HG02610 (cell line): ENCODE measurements at regions not wholly inside any gene's neighbourhood (a gene's known extent, or its start where the extent isn't known, plus 50 kb on each side); places are given as distances from the start of the nearest gene placed in this dataset.

Experiments used
- ATAC-seq: cut with Tn5 transposase; IDR thresholded peaks from one replicate; pipeline ENCODE4 v1.9.1; 2021; ENCODE audit warnings: mild to moderate bottlenecking, moderate library complexity; ENCODE audit not compliant: unreplicated experiment

DNA sequence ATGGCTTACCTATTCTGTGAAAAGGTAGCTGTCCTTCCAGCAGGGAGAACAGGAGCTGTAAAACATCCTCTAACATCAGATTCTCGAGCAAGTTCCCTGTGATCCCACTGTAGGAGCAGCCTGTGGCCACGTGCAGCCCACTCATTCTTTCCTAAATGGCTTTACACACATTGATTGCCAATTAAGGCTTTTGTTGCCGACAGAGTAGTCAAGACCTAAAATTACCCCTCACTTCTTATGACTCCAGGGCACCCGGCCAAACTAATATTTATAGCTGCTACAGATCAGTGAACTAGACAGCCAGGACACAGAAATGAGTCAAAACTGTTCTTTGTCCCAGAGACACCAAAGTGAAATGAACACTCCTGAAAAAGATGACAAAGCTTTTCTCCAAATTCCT is 832.1 kb downstream of the SORCS3 start:
- no peak for ATAC-seq

DNA sequence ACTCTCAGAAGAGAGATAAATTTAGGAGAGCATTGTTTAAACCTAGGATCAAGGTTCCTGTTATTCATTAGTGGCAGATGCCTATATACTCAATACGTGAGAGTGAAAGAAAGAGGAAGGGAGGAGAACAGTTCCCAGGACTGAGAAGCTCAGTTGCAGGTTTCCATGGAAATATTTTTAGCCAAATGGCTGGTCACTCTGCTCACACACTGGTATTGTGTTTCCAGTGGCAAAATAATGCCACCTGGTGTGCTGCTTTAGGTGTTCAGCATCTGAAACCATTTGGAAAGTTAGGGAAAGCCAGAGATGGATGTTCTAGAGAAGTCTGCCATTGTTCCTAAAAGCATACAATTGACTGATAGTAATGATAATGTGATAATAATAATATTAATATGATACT is 827.7 kb downstream of the SORCS3 start:
- ATAC-seq: no peak

GRCh38 chr10:105466521-105466920 is 825.4 kb downstream of the SORCS3 start:
- no peak for ATAC-seq

- ATAC-seq: no peak
These were observed 793.9 kb downstream of the SORCS3 start for GRCh38 chr10:105434970-105435369.

DNA sequence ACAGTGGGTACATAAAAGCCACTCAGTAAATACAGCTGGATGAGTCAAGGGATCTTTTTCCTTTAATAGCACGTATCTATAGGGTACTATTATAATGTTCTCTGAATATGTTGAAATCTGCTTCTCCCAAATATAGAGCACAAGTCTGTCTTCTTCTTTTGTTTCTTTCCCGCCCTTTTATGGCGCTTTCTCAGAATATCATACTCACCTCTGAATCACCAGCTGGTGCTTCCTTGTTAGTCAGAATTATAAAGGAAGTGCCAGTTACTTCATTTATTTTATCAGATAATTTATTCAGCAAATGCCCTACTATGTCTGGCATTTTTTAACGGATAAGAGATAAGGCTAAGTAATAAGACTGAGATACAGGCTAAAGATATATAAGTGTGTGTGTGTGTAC is 772.9 kb downstream of the SORCS3 start:
- no peak for ATAC-seq

- ATAC-seq: no peak
These were observed 768.3 kb downstream of the SORCS3 start for GRCh38 chr10:105409370-105409769.

DNA sequence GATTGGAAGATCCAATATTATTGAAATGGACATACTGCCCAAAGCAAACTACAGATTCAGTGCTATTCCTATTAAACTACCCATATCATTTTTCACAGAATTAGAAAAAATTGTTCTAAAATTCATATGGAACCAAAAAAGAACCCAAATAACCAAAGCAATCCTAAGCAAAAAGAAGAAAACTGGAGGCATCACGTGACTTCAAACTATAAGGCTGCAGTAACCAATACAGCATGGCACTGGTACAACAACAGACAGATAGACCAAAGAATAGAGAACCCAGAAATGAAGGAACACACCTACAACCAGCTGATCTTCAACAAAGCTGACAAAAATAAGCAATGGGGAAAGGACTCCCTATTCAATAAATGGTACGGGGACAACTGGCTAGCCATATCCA is 765.4 kb downstream of the SORCS3 start:
- no peak for ATAC-seq

DNA sequence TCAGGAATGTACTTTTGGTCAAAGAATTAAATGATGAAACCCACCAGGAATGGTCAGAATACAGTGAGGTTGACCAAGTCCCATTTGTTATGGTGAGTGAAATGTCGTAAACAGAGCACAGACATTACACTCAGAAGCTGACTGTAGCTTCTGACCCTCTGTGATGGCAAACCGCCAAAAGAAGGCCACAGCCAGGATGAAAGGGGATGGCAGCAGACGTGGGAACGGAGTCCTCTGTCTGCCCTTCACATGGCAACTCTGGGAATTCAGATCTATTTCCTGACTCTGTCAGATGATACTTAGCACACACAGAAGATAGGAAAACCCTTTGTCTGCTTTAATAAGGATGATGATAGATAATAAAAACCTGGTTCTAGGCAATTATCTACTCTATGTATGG is 757.1 kb downstream of the SORCS3 start:
- ATAC-seq: no peak

- ATAC-seq: no peak
These were observed 750.7 kb downstream of the SORCS3 start for GRCh38 chr10:105391670-105392351.

DNA sequence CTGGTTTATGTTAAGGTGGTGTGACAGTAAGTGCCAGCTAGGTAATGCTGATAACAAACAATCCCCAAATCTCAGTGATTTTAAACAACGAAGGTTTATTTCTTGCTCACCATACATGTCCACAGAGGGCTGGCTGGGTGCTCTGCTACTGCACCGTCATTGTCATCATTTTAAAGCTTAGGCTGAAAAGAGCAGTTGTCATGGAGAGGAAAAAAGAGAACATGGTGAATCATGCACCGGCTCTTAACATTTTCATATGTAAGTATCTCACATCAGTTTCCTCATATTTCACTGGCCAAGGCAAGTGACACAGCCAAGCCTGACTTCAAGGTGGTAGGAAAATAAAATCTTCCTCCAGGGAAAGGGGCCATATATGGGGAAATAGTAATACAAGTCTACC is 746.9 kb downstream of the SORCS3 start:
- ATAC-seq: no peak

DNA sequence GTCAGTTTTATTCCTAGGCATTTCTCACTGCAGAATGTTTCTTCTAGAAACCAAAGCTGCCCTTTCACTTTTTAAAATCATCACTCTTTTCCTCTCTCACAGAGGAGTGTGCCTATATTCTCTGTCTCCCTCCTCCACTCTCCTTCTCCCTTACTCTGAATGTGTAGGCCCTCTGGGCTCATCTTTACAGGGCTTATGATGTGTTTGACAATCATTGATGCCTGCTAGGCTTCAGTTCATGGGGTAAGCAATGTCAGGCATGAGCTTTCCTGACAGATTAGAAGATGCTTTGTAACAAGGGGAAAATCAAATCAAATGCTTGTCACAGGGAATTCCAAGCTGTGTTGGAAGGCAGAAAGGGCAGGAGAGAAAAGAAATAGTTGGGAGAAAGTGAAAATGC is 742.9 kb downstream of the SORCS3 start:
- ATAC-seq: no peak

- ATAC-seq: no peak
These were observed 729.6 kb downstream of the SORCS3 start for GRCh38 chr10:105370692-105371091.

GRCh38 chr10:105359708-105360107 is 718.6 kb downstream of the SORCS3 start:
- ATAC-seq: no peak

GRCh38 chr10:105358911-105359310 is 717.8 kb downstream of the SORCS3 start:
- no peak for ATAC-seq

DNA sequence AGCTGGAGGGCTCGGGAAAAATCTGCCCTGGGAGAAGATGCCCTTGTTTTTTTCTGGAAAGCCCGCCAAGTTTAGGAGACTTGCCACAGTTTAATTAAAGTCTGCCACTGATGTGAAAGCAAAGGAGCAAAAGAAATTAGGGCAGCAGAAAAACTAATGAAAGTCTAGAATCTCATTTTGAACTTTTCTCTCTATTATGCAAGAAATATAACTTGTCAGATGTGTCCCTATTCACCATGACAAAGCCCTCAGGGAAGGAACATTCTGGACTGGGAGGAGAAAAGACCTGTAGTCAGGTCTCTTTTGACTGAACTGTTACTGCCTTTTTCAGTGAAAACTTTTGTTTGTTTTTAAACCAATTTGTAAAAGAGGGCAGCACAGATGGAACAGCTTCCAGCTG is 715.5 kb downstream of the SORCS3 start:
- ATAC-seq: no peak

GRCh38 chr10:105354010-105354409 is 712.9 kb downstream of the SORCS3 start:
- no peak for ATAC-seq

GRCh38 chr10:105352827-105353226 is 711.7 kb downstream of the SORCS3 start:
- no peak for ATAC-seq

DNA sequence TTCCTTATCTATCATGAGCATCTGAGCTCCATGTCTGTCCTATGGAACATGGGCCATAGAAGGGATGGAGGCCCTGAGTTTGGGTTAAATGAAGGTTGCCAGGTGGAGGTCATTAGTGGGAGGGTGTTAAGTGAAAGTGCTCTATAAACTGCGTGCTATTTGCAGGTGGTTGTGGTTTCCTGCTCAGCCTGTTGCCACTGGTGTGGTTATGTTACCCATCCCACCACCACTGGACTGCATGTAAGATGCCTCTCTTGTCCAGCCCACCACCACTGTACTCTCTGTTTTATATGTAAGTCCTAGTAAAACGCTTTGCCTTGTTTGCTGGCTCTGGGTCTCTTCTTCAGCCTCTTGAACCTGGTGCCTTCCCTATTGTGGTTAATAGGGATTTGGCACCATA is 711.2 kb downstream of the SORCS3 start:
- no peak for ATAC-seq

DNA sequence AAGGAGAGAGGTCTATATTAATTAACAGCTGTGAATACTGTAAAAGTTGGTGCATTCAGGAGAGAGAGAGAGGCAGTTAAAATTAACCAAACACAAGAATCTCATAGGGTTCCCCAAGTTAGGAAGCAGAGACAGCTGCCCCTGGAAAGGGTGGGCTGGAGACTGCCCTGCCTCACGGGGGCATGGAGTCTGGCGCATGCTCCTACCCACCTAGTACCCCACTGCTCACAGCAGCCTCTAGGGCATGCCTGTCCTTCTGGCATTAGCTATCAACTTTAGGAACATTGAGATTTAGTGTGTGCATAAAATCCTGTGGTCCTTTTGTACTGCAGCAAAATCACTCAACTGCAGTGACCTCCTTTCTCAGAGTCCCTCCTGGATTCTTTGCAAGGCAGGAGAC is 710.1 kb downstream of the SORCS3 start:
- ATAC-seq: no peak

- ATAC-seq: no peak
These were observed 706.4 kb downstream of the SORCS3 start for GRCh38 chr10:105347487-105347886.

- no peak for ATAC-seq
These were observed 701.5 kb downstream of the SORCS3 start for GRCh38 chr10:105342606-105343005.

GRCh38 chr10:105339669-105340068 is 698.6 kb downstream of the SORCS3 start:
- ATAC-seq: no peak

- no peak for ATAC-seq
These were observed 687.5 kb downstream of the SORCS3 start for GRCh38 chr10:105328503-105329133.
